ENCODE measurements at regions not wholly inside any gene's neighbourhood (a gene's known extent, or its start where the extent isn't known, plus 50 kb on each side); places are given as distances from the start of the nearest gene placed in this dataset.

GRCh38 chr1:67887146-67887545, 53.9 kb upstream of the GNG12 start:
- BruUV-seq (replicated peaks), result no TSS peak
- ChIA-PET CTCF (no interaction called here), RAD21 (ENCODE audit: low non-redundant PET in 1 of 2, low total read pairs in 2 of 2, uncharacterized antibody in 2 of 2, unreplicated experiment in 2 of 2) (no interaction called here), POLR2A (no interaction called here)
- no peaks in the 10 kb centered on the region for H3K9me3 ChIP-seq (ENCODE audit: control insufficient read depth in 1 of 2, insufficient read depth in 1 of 2, low read depth in 1 of 2, low read length in 2 of 2)
- H3K9me2 ChIP-seq (ENCODE audit: insufficient read depth), result no peaks in the 10 kb centered on the region
- no peak for ATAC-seq
- H3K36me3 ChIP-seq (ENCODE audit: control insufficient read depth in 1 of 2, insufficient read depth in 2 of 2, low read length in 2 of 2), result no peaks in the 10 kb centered on the region
- intact Hi-C loops (cut with micrococcal nuclease), result no loop called here
- H3K79me2 ChIP-seq (ENCODE audit: insufficient read depth, low read length), result no peaks in the 10 kb centered on the region
- no peaks in the 10 kb centered on the region for H4K20me1 ChIP-seq (ENCODE audit: insufficient read depth)
- DNase-seq (ENCODE audit: low read depth, low spot score), result no peak
- H2AFZ ChIP-seq (ENCODE audit: low read depth, low read length, poor library complexity, severe bottlenecking), result no peak overlapping the region
- H3K27me3 ChIP-seq (ENCODE audit: insufficient read depth, low read length), result no peaks in the 10 kb centered on the region
- TF ChIP-seq CTCF (IDR thresholded peaks at IDR 0.05 in 2 of 3, conservative IDR thresholded peaks at IDR 0.05 in 1 of 3; ENCODE audit: borderline replicate concordance in 1 of 3, insufficient read depth in 1 of 3, low read depth in 2 of 3, low read length in 2 of 3) (no peak), RAD21 (IDR thresholded peaks at IDR 0.05; ENCODE audit: low read depth) (no peak), REST (IDR thresholded peaks at IDR 0.05; ENCODE audit: low read depth) (no peak), SIN3A (IDR thresholded peaks at IDR 0.05; ENCODE audit: low read depth) (no peak), POLR2AphosphoS5 (IDR thresholded peaks at IDR 0.05; ENCODE audit: low read depth, low read length) (no peak), MAX (IDR thresholded peaks at IDR 0.05) (no peak), SP1 (IDR thresholded peaks at IDR 0.05; ENCODE audit: low read depth) (no peak), POLR2A (IDR thresholded peaks at IDR 0.05; ENCODE audit: borderline replicate concordance, extremely low read depth, insufficient read depth, insufficient read length) (no peak)
- H3K4me1 ChIP-seq (ENCODE audit: control insufficient read depth in 1 of 2, insufficient read depth in 2 of 2, low read length in 2 of 2), result peaks cover 3 to 27% of the 10 kb centered on the region in 2 experiments; a peak in 2 of 4 replicates
- H3K27ac ChIP-seq (ENCODE audit: low read depth, low read length), result no peak overlapping the region
- H3K4me3 ChIP-seq (replicated peaks in 1 of 2; ENCODE audit: low read depth in 1 of 2, low read length in 2 of 2), result no peak overlapping the region
- H3K4me2 ChIP-seq (ENCODE audit: low read length), result no peak overlapping the region
- H3K9ac ChIP-seq (ENCODE audit: low read length), result no peak overlapping the region
